GM23248 (cell line): ENCODE measurements at regions not wholly inside any gene's neighbourhood (a gene's known extent, or its start where the extent isn't known, plus 50 kb on each side); places are given as distances from the start of the nearest gene placed in this dataset.

Experiments
- DNase-seq: peaks from one replicate; pipeline ENCODE4 v3.0.0-alpha.2; 2015
- H2AFZ ChIP-seq: fragments of 200-600 bp; sonication (generic); 2 replicates; pipeline ENCODE4 v1.6.1; 2016; ENCODE audit warnings: antibody characterized with exemption
- H3F3A ChIP-seq: fragments of 200-600 bp; sonication (generic); 2 replicates; pipeline ENCODE4 v1.6.1; 2016; ENCODE audit warnings: mild to moderate bottlenecking, antibody characterized with exemption, mixed run types; ENCODE audit not compliant: insufficient read depth
- H3K27ac ChIP-seq: fragments of 200-600 bp; sonication (generic); 2 replicates; pipeline ENCODE4 v1.5.1; 2016; ENCODE audit warnings: mild to moderate bottlenecking
- H3K27me3 ChIP-seq: fragments of 200-600 bp; sonication (generic); replicated peaks from 2 replicates; pipeline ENCODE4 v1.6.1; 2016; ENCODE audit warnings: mild to moderate bottlenecking; ENCODE audit not compliant: insufficient read depth
- H3K36me3 ChIP-seq: fragments of 200-600 bp; sonication (generic); 2 replicates; pipeline ENCODE4 v1.6.1; 2016; ENCODE audit warnings: low read depth, mild to moderate bottlenecking
- H3K4me1 ChIP-seq: fragments of 200-600 bp; sonication (generic); 2 replicates; pipeline ENCODE4 v1.6.1; 2016; ENCODE audit warnings: mild to moderate bottlenecking; ENCODE audit not compliant: insufficient read depth
- H3K4me2 ChIP-seq: fragments of 200-600 bp; sonication (generic); one replicate; pipeline ENCODE4 v1.6.1; 2016; ENCODE audit warnings: mild to moderate bottlenecking; ENCODE audit not compliant: unreplicated experiment
- H3K4me3 ChIP-seq: fragments of 200-600 bp; sonication (generic); 2 replicates; pipeline ENCODE4 v1.5.1; 2016; ENCODE audit warnings: mild to moderate bottlenecking
- H3K79me2 ChIP-seq: fragments of 200-600 bp; sonication (generic); 2 replicates; pipeline ENCODE4 v1.6.1; 2016; ENCODE audit warnings: mild to moderate bottlenecking; ENCODE audit not compliant: insufficient read depth
- H3K9ac ChIP-seq: fragments of 200-600 bp; sonication (generic); 2 replicates; pipeline ENCODE4 v1.6.1; 2016; ENCODE audit warnings: mild to moderate bottlenecking
- H3K9me2 ChIP-seq: fragments of 200-600 bp; sonication (generic); 2 replicates; pipeline ENCODE4 v1.6.1; 2016; ENCODE audit warnings: mixed run types, mild to moderate bottlenecking, moderate library complexity; ENCODE audit not compliant: insufficient read depth
- H3K9me3 ChIP-seq: fragments of 200-600 bp; sonication (generic); one replicate; pipeline ENCODE4 v1.6.1; 2017; ENCODE audit warnings: low read depth
- H4K20me1 ChIP-seq: fragments of 200-600 bp; sonication (generic); 2 replicates; pipeline ENCODE4 v1.6.0; 2016; ENCODE audit not compliant: insufficient read depth
- EZH2 ChIP-seq: fragments of 200-600 bp; sonication (generic); IDR thresholded peaks from 2 replicates; pipeline ENCODE4 v1.6.1; 2018; ENCODE audit warnings: antibody characterized with exemption, mild to moderate bottlenecking; ENCODE audit not compliant: insufficient read depth, poor library complexity, severe bottlenecking
- EZH2phosphoT487 ChIP-seq: fragments of 200-600 bp; sonication (generic); IDR thresholded peaks from 2 replicates; pipeline ENCODE4 v1.6.1; 2018; ENCODE audit warnings: antibody characterized with exemption, moderate library complexity, mild to moderate bottlenecking, low read depth; ENCODE audit not compliant: insufficient read depth
- WGBS, 2 experiments: methylation state at CpG; one replicate each; pipeline ENCODE4 v1.1.6; 2015 to 2017; ENCODE audit warnings: low lambda C conversion rate in 2 of 2, low coverage in 1 of 2; ENCODE audit errors: missing lambda C conversion rate in 2 of 2; 5-methylcytosine and 5-hydroxymethylcytosine counted together
- in situ Hi-C: fragments of 300-500 bp; cut with MboI; formaldehyde crosslinking; loops from 2 replicates; pipeline ENCODE4 v1.15.0; 2020

DNA sequence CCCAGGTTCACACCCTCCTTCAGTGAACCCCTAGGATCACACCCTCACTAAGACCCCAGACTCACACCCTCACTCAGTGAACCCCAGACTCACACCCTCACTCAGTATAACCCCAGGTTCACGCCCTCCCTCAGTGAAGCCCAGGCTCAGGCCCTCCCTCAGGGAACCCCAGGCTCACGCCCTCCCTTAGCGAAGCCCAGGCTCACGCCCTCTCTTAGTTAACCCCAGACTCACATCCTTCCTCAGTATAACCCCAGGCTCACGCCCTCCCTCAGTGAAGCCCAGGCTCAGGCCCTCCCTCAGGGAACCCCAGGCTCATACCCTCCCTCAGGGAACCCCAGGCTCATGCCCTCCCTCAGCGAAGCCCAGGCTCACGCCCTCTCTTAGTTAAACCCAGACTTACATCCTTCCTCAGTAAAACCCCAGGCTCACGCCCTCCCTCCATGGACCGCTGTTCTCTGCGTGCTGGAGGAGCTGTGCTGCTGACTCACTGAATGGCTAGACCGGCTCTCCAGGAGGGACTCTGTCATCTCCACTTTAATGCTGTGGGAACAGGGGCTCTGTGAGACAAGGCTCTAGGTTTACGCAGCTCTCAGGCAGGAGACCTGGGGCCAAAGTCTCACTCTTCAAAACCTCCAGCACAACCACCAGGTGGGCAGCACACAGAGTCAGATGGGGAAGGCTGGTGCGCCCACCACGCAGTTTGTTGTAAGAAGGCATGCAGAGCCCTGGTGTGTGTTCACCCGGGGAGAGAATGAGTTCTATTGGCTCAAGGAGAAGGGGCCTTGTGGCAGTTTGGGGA, 506.9 kb upstream of the MYT1L start:
- Histone ChIP-seq H3K27me3 (no peaks in the 10 kb centered on the region), H2AFZ (no peak overlapping the region), H3K4me2 (no peak overlapping the region), H3K4me1 (no peaks in the 10 kb centered on the region), H3K9ac (no peak overlapping the region), H3K9me3 (no peaks in the 10 kb centered on the region), H3K27ac (no peak overlapping the region), H3K4me3 (no peak overlapping the region), H3K36me3 (no peaks in the 10 kb centered on the region), H3F3A (no peaks in the 10 kb centered on the region), H3K9me2 (no peaks in the 10 kb centered on the region), H4K20me1 (no peaks in the 10 kb centered on the region), H3K79me2 (no peaks in the 10 kb centered on the region)
- no peak for TF ChIP-seq EZH2phosphoT487
- TF ChIP-seq EZH2, result no peak
- no peak for DNase-seq
- in situ Hi-C loops, result no loop called here
- 53 to 56% methylated on average over 14 to 15 of the region's 15 CpGs for WGBS, 2 experiments

DNA sequence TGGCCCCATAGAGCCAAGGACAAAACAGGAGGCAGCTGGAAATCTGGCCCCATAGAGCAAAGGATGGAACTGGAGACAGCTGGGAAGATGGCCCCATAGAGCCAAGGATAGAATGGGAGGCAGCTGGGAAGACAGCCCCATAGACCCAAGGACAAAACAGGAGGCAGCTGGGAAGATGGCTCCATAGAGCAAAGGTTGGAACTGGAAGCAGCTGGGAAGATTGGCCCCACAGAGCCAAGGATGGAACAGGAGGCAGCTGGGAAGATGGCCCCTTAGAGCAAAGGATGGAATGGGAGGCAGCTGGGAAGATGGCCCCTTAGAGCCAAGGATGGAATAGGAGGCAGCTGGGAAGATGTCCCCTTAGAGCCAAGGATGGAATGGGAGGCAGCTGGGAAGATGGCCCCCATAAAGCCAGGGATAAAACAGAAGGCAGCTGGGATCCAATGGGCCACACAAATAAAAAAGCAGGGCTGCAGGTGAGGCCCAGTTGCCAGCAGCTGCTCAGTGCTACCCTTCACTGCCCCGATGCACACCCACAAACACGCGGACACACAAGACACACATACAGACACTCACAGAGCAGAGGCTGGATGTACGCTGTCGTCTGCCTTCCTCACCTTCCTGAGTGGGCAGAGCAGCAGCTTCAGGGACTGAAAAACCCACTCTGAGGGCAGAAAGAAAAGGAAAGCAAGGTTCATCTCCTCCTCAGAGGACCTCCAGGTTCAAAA, 505.4 kb upstream of the MYT1L start:
- no peaks in the 10 kb centered on the region for H3K79me2 ChIP-seq
- H3K27ac ChIP-seq, result no peak overlapping the region
- no peak for DNase-seq
- H3K9ac ChIP-seq, result no peak overlapping the region
- H3K9me3 ChIP-seq, result no peaks in the 10 kb centered on the region
- no peak overlapping the region for H3K4me3 ChIP-seq
- H3F3A ChIP-seq, result no peaks in the 10 kb centered on the region
- H3K27me3 ChIP-seq, result no peaks in the 10 kb centered on the region
- no peaks in the 10 kb centered on the region for H3K4me1 ChIP-seq
- no peaks in the 10 kb centered on the region for H4K20me1 ChIP-seq
- H3K4me2 ChIP-seq, result no peak overlapping the region
- H2AFZ ChIP-seq, result no peak overlapping the region
- H3K36me3 ChIP-seq, result no peaks in the 10 kb centered on the region
- 70 to 75% methylated on average over 5 of the region's 5 CpGs for WGBS, 2 experiments
- no peaks in the 10 kb centered on the region for H3K9me2 ChIP-seq
- in situ Hi-C loops, result no loop called here
- TF ChIP-seq EZH2, result no peak
- no peak for TF ChIP-seq EZH2phosphoT487

DNA sequence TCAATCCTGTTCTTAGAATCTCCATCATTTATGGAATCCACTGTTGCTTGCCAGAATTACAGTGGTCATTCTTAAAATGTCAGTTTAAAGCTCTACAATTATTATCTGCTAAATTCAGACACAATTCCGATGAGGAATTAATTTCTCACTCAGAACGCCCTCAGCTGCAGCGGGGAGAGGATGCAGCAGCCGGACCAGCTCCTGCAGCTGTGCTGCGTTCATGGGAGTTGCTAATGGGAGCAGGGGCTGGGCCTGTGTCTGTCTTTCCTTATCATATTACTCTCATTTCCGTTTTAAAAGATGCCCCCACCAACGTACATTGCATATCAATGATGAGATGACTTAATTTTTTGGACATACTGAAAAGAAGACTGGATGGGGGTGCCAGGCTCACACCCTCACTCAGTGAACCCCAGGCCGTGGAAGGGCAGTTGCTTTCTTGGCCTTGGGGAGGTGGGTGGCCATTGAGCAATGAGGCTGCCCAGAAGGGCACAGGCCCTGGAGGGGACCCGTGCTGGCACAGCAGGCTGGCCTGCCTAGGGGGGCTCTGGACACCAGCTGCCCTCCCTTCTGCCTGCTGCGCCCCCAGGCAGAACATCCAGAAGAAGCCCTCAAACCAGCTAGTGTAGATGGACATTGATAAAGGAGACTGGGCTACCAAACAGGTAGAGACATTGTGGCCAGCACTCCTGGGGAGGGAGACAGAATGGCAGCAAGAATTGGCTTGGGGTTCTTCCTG, 503.6 kb upstream of the MYT1L start:
- no peaks in the 10 kb centered on the region for H3K36me3 ChIP-seq
- no peak for DNase-seq
- H2AFZ ChIP-seq, result no peak overlapping the region
- H4K20me1 ChIP-seq, result no peaks in the 10 kb centered on the region
- no peak overlapping the region for H3K9ac ChIP-seq
- in situ Hi-C loops, result no loop called here
- no peak overlapping the region for H3K27ac ChIP-seq
- H3K4me3 ChIP-seq, result no peak overlapping the region
- TF ChIP-seq EZH2phosphoT487, result no peak
- no peak for TF ChIP-seq EZH2
- no peaks in the 10 kb centered on the region for H3K79me2 ChIP-seq
- no peak overlapping the region for H3K4me2 ChIP-seq
- no peaks in the 10 kb centered on the region for H3F3A ChIP-seq
- WGBS, 2 experiments, result 35 to 40% methylated on average over 10 of the region's 10 CpGs
- H3K9me3 ChIP-seq, result no peaks in the 10 kb centered on the region
- no peaks in the 10 kb centered on the region for H3K9me2 ChIP-seq
- no peaks in the 10 kb centered on the region for H3K27me3 ChIP-seq
- no peaks in the 10 kb centered on the region for H3K4me1 ChIP-seq

DNA sequence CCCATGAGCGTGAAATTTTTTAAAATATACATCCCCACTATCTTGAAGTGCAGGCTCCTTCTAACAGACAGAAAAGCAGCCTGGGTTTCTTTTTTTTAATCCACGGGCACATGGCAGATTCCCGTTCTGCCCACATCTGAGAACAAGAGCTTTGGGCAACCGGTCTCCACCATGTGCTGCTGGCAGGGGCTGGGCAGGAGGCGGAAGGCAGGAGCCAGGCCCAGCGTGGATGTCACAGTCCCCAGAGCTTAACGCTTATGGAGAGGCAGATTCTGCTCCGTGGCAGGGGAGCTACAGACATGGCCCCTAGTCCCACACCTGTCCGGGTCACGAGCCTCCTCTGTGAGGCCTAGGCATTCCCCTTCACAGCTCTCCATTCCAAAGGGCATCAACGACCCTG, 503.0 kb upstream of the MYT1L start:
- no peak overlapping the region for H3K27ac ChIP-seq
- H3K4me3 ChIP-seq, result no peak overlapping the region
- no peaks in the 10 kb centered on the region for H3F3A ChIP-seq
- H3K4me1 ChIP-seq, result no peaks in the 10 kb centered on the region
- no peak for TF ChIP-seq EZH2phosphoT487
- no peak for TF ChIP-seq EZH2
- no peaks in the 10 kb centered on the region for H3K36me3 ChIP-seq
- WGBS, 2 experiments, result 42% methylated on average over 11 of the region's 11 CpGs
- H2AFZ ChIP-seq, result no peak overlapping the region
- H3K9me2 ChIP-seq, result no peaks in the 10 kb centered on the region
- no peaks in the 10 kb centered on the region for H3K79me2 ChIP-seq
- no peaks in the 10 kb centered on the region for H3K9me3 ChIP-seq
- in situ Hi-C loops, result no loop called here
- no peak for DNase-seq
- no peak overlapping the region for H3K9ac ChIP-seq
- H3K27me3 ChIP-seq, result no peaks in the 10 kb centered on the region
- no peaks in the 10 kb centered on the region for H4K20me1 ChIP-seq
- no peak overlapping the region for H3K4me2 ChIP-seq
